Adipocyte (in vitro differentiated cells): ENCODE measurements at regions not wholly inside any gene's neighbourhood (a gene's known extent, or its start where the extent isn't known, plus 50 kb on each side); places are given as distances from the start of the nearest gene placed in this dataset.

Experiments
- DNase-seq: peaks from one replicate; pipeline ENCODE4 v3.0.0-alpha.2; 2015; ENCODE audit warnings: low read depth
- H3K27me3 ChIP-seq: replicated peaks from 2 replicates; pipeline ENCODE4 v1.7.0; 2013; ENCODE audit warnings: mild to moderate bottlenecking, low read length, moderate library complexity; ENCODE audit not compliant: control insufficient read depth, insufficient read depth
- H3K36me3 ChIP-seq: 2 replicates; pipeline ENCODE4 v1.7.0; 2013; ENCODE audit warnings: low read length, mild to moderate bottlenecking, moderate library complexity; ENCODE audit not compliant: control insufficient read depth, insufficient read depth, severe bottlenecking
- H3K4me1 ChIP-seq: 2 replicates; pipeline ENCODE4 v1.7.0; 2013; ENCODE audit warnings: mild to moderate bottlenecking, low read length, moderate library complexity; ENCODE audit not compliant: control insufficient read depth, insufficient read depth
- H3K4me3 ChIP-seq: 2 replicates; pipeline ENCODE4 v1.7.0; 2013; ENCODE audit warnings: mild to moderate bottlenecking, low read length, moderate library complexity
- H3K9ac ChIP-seq: 2 replicates; pipeline ENCODE4 v1.7.0; 2013; ENCODE audit warnings: mild to moderate bottlenecking, low read length, moderate library complexity
- H3K9me3 ChIP-seq: 2 replicates; pipeline ENCODE4 v1.7.0; 2013; ENCODE audit warnings: mild to moderate bottlenecking, low read length, moderate library complexity; ENCODE audit not compliant: control insufficient read depth

DNA sequence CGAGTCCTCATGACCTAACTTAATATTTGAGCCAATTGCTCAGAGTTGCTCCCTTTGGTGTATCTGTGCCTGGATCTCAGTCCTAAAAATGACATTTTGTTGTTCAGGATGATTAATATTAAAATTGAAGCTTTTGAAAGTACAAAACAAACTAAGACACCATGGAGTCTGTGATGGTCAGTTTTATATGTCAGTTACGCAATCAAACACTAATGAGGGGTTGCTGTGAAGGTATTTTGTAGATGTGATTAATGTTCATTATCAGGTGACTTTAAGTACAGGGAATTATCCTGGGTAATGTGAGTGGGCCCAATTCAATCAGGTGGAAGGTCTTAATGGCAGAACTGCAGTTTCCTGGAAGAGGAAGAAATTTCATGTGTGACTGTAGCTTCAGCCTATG is 546.7 kb downstream of the REEP3 start:
- H3K4me3 ChIP-seq = no peak overlapping the region
- no peaks in the 10 kb centered on the region for H3K36me3 ChIP-seq
- no peak for DNase-seq
- no peaks in the 10 kb centered on the region for H3K27me3 ChIP-seq
- H3K9ac ChIP-seq = no peak overlapping the region
- H3K9me3 ChIP-seq = no peaks in the 10 kb centered on the region
- no peaks in the 10 kb centered on the region for H3K4me1 ChIP-seq

- Histone ChIP-seq H3K27me3 (no peaks in the 10 kb centered on the region), H3K36me3 (no peaks in the 10 kb centered on the region), H3K4me3 (no peak overlapping the region), H3K4me1 (no peaks in the 10 kb centered on the region), H3K9ac (no peak overlapping the region), H3K9me3 (no peaks in the 10 kb centered on the region)
- no peak for DNase-seq
Observed at GRCh38 chr10:64070241-64070640, 549.0 kb downstream of the REEP3 start.

GRCh38 chr10:64071218-64071617 is 550.0 kb downstream of the REEP3 start:
- Histone ChIP-seq H3K27me3 (no peaks in the 10 kb centered on the region), H3K4me1 (no peaks in the 10 kb centered on the region), H3K36me3 (no peaks in the 10 kb centered on the region), H3K9me3 (no peaks in the 10 kb centered on the region), H3K4me3 (no peak overlapping the region), H3K9ac (no peak overlapping the region)
- peak; percentile 11 for DNase-seq

DNA sequence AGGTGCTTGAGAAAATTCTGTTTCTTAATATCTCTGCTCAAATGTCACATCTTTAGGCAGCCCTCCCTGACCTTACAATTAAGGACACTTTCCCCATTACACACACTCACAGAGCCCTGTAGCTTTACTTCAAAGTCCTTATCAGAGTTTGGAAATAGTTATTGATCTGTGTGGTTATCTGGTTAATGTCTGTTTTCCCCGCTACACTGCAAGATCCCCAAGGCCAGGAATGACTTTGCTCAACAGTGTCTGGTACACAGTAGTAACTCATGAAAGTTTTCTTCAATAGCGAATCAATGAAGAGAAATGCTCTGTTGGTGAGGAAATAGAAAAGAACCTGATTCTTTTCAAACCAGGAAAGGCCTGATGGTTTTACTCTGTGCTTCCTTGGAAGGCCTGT is 554.4 kb downstream of the REEP3 start:
- H3K9ac ChIP-seq = no peak overlapping the region
- H3K4me1 ChIP-seq = no peaks in the 10 kb centered on the region
- no peaks in the 10 kb centered on the region for H3K36me3 ChIP-seq
- H3K4me3 ChIP-seq = no peak overlapping the region
- H3K9me3 ChIP-seq = no peaks in the 10 kb centered on the region
- peaks cover 10% of the 10 kb centered on the region for H3K27me3 ChIP-seq
- DNase-seq = no peak

DNA sequence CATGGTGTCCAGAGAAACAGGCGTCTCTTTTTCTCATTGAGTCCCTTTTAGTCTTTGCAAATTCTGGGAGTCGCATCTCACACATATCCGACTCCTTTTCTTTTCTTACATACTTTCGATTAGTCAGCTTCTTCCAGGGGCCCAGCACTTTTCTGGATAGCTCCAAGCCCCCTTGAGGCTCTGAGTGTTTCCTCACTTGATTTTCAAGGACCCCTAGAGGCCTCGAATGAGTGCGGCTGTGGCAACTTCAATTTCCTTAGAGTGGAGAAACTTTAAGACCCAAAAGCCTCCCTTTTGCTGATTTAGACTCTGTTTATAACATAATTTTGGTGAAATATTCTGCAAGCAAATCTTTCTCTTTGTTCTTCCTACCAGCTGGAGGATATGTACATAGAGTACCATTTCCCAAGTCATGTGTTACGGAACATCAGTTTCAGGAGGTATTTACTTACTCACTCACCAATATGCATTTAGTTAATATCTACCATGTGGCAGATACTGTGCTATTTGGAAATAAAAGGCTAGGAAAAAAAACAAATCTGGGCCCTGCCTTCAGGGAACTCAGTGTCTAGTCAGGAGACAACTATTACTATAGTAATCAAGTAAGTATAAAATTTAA is 555.2 kb downstream of the REEP3 start:
- Histone ChIP-seq H3K27me3 (peaks cover 10% of the 10 kb centered on the region), H3K4me3 (no peak overlapping the region), H3K9me3 (no peaks in the 10 kb centered on the region), H3K4me1 (no peaks in the 10 kb centered on the region), H3K36me3 (no peaks in the 10 kb centered on the region), H3K9ac (no peak overlapping the region)
- DNase-seq = no peak

DNA sequence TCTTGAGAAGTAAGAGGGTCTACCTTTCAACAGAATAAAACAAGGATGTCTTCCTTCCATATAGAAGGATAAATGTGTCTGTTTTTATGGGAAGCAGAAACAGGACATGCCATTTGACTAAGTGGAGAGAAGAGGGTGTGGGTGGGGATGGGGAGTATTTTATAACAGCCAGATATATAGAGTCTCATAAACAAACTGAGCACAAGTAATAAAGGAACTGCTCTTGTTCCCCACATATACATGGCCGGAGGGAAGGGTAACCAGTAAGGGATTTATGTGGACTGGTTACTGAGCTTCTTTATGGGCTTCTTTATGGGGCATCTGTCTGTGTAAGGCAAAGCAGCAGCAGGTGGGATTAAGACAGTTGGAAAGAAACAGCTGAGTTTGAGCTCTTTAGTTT is 558.1 kb downstream of the REEP3 start:
- DNase-seq = no peak

DNA sequence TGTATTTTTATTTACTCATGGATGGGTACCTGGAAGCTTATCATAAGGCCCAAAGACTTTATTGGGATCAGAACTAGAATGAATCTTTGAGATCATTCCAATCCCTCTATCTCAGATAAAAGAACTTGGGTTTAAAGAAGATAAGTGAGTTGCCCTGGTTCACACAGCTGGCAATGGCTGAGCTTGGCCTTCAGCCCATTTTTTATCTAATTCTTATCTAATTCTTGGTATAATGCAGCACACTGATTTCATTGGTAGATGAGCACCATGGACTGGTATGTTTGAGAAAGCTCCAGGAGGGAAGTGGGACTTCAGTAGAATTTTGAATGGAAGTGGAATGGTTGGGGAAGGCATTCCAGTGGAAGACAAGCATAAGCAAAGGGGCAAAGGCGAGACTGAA is 558.9 kb downstream of the REEP3 start:
- peaks cover 10% of the 10 kb centered on the region for H3K27me3 ChIP-seq
- H3K36me3 ChIP-seq = no peaks in the 10 kb centered on the region
- no peaks in the 10 kb centered on the region for H3K4me1 ChIP-seq
- no peak overlapping the region for H3K4me3 ChIP-seq
- H3K9me3 ChIP-seq = no peaks in the 10 kb centered on the region
- H3K9ac ChIP-seq = no peak overlapping the region
- no peak for DNase-seq

More for the DNA sequence above, 558.1 kb downstream of the REEP3 start:
- Histone ChIP-seq H3K9me3 (no peaks in the 10 kb centered on the region), H3K4me3 (no peak overlapping the region), H3K27me3 (peaks cover 10% of the 10 kb centered on the region), H3K36me3 (no peaks in the 10 kb centered on the region), H3K4me1 (no peaks in the 10 kb centered on the region), H3K9ac (no peak overlapping the region)

DNA sequence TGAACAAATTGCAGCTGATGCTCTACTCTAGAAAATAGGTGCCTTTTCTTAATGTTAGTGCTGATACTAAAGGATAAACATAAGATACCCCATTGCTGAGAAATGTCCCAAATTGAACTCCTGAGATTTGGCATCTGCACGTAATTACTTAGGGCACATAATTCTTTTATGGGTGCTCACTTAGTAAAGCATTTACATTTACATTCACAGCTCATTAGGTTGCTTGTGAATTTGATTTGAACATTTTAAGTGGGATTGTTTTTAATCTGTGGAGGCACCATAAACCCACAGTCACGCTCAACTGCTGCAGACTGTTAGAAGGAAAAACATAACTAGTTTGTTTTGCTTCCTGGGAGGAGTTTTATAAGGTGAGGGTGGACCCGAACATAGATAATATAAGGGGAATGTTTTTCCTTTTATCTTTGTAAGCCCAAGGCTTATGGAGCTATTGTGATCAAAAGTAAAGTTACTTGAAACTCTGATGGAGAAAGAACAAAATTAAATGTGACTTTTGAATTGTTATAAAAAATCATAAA is 560.8 kb downstream of the REEP3 start:
- no peaks in the 10 kb centered on the region for H3K36me3 ChIP-seq
- no peak overlapping the region for H3K4me3 ChIP-seq
- H3K9me3 ChIP-seq = no peaks in the 10 kb centered on the region
- peaks cover 14% of the 10 kb centered on the region for H3K27me3 ChIP-seq
- no peak overlapping the region for H3K9ac ChIP-seq
- H3K4me1 ChIP-seq = no peaks in the 10 kb centered on the region
- no peak for DNase-seq

- Histone ChIP-seq H3K27me3 (peaks cover 4% of the 10 kb centered on the region), H3K9ac (no peak overlapping the region), H3K9me3 (no peaks in the 10 kb centered on the region), H3K36me3 (no peaks in the 10 kb centered on the region), H3K4me1 (no peaks in the 10 kb centered on the region), H3K4me3 (no peak overlapping the region)
- DNase-seq = no peak
Observed at GRCh38 chr10:64086083-64086767, 565.0 kb downstream of the REEP3 start.

GRCh38 chr10:64089648-64090047 is 568.4 kb downstream of the REEP3 start:
- no peaks in the 10 kb centered on the region for H3K4me1 ChIP-seq
- H3K27me3 ChIP-seq = peaks cover 4% of the 10 kb centered on the region
- no peaks in the 10 kb centered on the region for H3K36me3 ChIP-seq
- no peak overlapping the region for H3K4me3 ChIP-seq
- no peaks in the 10 kb centered on the region for H3K9me3 ChIP-seq
- no peak overlapping the region for H3K9ac ChIP-seq
- no peak for DNase-seq

GRCh38 chr10:64090865-64091264 is 569.7 kb downstream of the REEP3 start:
- Histone ChIP-seq H3K36me3 (no peaks in the 10 kb centered on the region), H3K4me1 (no peaks in the 10 kb centered on the region), H3K27me3 (no peaks in the 10 kb centered on the region), H3K4me3 (no peak overlapping the region), H3K9me3 (no peaks in the 10 kb centered on the region), H3K9ac (no peak overlapping the region)
- DNase-seq = no peak
